Cardiac muscle cell (in vitro differentiated cells and primary cell): ENCODE measurements at regions not wholly inside any gene's neighbourhood (a gene's known extent, or its start where the extent isn't known, plus 50 kb on each side); places are given as distances from the start of the nearest gene placed in this dataset.
A peak's percentile ranks its signal among the peaks of the same experiment; 100 is the strongest.

Source experiments
- DNase-seq, 2 donors: peaks; one replicate each; pipeline versions ENCODE4 v3.0.0 to v3.0.0-alpha.2; 2010 to 2017; ENCODE audit warnings: low read depth in 1 of 2, low spot score in 1 of 2
- H3K27ac ChIP-seq: fragments of 200-600 bp; sonication (generic); 2 replicates; pipeline ENCODE4 v1.5.1; 2016
- H3K27me3 ChIP-seq: fragments of 200-600 bp; sonication (generic); 2 replicates; pipeline ENCODE4 v1.6.0; 2016; ENCODE audit warnings: control low read depth
- H3K36me3 ChIP-seq: fragments of 200-600 bp; sonication (generic); 2 replicates; pipeline ENCODE4 v1.5.1; 2016; ENCODE audit warnings: control low read depth
- H3K4me1 ChIP-seq: fragments of 200-600 bp; sonication (generic); 2 replicates; pipeline ENCODE4 v1.8.1; 2017; ENCODE audit warnings: low read depth, mild to moderate bottlenecking, mixed run types
- H3K4me3 ChIP-seq: fragments of 200-600 bp; sonication (generic); 2 replicates; pipeline ENCODE4 v1.5.1; 2016; ENCODE audit warnings: mild to moderate bottlenecking
- H3K9me3 ChIP-seq: fragments of 200-600 bp; sonication (generic); 2 replicates; pipeline ENCODE4 v1.5.1; 2017; ENCODE audit warnings: low read depth, mild to moderate bottlenecking, control low read depth
- TF ChIP-seq, protein P1 (sequence below): IDR thresholded peaks from 2 replicates; pipeline ENCODE4 v1.5.1; 2012; ENCODE audit warnings: low read depth, mild to moderate bottlenecking, low read length

DNA sequence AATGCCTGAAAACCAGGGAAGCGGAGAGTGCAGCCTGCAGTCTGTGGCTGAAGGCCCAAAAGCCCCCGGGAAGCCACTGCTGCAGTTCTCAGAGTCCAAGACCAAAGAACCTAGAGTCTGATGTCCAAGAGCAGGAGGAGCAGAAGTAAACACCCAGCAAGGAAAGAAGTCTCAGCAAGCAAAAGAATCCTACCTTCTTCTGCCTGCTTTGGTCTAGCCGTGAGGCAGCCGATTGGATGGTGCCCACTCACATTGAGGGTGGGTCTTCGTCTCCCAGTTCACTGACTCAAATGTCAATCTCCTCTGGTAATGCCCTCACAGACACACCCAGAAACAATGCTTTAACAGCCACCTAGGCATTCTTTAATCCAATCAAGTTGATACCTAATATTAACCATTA is 217.5 kb downstream of the PLA2G4A start:
- TF ChIP-seq, protein P1, sequence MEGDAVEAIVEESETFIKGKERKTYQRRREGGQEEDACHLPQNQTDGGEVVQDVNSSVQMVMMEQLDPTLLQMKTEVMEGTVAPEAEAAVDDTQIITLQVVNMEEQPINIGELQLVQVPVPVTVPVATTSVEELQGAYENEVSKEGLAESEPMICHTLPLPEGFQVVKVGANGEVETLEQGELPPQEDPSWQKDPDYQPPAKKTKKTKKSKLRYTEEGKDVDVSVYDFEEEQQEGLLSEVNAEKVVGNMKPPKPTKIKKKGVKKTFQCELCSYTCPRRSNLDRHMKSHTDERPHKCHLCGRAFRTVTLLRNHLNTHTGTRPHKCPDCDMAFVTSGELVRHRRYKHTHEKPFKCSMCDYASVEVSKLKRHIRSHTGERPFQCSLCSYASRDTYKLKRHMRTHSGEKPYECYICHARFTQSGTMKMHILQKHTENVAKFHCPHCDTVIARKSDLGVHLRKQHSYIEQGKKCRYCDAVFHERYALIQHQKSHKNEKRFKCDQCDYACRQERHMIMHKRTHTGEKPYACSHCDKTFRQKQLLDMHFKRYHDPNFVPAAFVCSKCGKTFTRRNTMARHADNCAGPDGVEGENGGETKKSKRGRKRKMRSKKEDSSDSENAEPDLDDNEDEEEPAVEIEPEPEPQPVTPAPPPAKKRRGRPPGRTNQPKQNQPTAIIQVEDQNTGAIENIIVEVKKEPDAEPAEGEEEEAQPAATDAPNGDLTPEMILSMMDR = no peak
- no peaks in the 10 kb centered on the region for H3K36me3 ChIP-seq
- H3K4me3 ChIP-seq = no peak overlapping the region
- no peak for DNase-seq
- H3K9me3 ChIP-seq = no peaks in the 10 kb centered on the region
- no peaks in the 10 kb centered on the region for H3K27me3 ChIP-seq
- no peaks in the 10 kb centered on the region for H3K4me1 ChIP-seq
- H3K27ac ChIP-seq = no peak overlapping the region

DNA sequence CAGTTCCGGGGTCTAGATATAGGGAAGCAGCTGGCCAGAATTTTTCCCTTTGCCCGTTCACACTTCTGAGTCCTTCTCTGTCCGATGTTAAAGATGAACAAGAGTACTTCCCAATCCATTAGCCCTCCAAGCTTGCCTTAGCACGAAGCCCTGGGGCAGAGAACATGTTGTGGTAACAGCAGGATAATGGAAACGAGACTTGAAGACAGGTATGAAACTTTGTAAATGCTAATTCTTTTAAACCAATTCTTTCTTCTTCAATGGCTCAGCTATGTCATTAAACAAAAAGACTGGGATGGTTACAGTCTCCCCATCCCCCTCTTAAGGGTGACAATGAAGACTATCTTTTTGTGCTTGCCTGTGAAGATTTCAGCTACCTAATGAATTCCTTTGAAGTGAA is 218.5 kb downstream of the PLA2G4A start:
- no peak overlapping the region for H3K27ac ChIP-seq
- H3K4me3 ChIP-seq = no peak overlapping the region
- DNase-seq = no peak
- no peaks in the 10 kb centered on the region for H3K9me3 ChIP-seq
- no peaks in the 10 kb centered on the region for H3K4me1 ChIP-seq
- no peaks in the 10 kb centered on the region for H3K36me3 ChIP-seq
- TF ChIP-seq, protein P1 = no peak
- no peaks in the 10 kb centered on the region for H3K27me3 ChIP-seq

DNA sequence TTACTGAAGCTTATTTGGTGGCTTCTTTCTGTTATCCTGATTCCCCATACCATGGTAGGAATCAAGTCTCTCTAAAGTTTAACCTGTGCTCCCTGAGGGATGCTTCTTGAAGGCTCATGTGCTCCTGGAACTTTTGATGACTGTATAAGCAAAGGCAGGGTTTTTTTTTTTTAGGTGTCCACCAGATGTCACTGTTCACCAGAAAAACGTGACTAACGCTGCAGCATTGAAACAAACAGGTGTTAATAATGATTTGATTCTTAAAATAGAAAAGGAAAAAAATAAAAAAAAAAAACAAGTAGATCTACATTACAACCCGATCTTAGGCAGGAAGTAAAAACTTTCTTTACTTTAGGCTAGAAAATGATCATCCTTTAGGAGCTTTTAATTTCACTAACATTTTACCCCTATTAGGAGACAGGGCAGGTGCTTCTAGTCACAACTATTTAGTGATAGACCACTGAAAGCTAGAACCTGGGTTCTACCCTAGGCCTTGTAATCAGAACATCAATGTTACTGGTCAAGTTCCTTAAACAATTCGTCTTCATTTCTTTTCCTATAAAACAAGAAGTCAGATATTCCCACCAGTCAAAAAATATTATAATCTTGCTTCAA is 223.0 kb downstream of the PLA2G4A start:
- peaks cover 9% of the 10 kb centered on the region for H3K4me1 ChIP-seq
- no peaks in the 10 kb centered on the region for H3K36me3 ChIP-seq
- TF ChIP-seq, protein P1 = peak; percentile 44
- no peaks in the 10 kb centered on the region for H3K9me3 ChIP-seq
- no peak overlapping the region for H3K27ac ChIP-seq
- H3K4me3 ChIP-seq = no peak overlapping the region
- peak; percentile 56 to 65 for DNase-seq
- H3K27me3 ChIP-seq = no peaks in the 10 kb centered on the region

DNA sequence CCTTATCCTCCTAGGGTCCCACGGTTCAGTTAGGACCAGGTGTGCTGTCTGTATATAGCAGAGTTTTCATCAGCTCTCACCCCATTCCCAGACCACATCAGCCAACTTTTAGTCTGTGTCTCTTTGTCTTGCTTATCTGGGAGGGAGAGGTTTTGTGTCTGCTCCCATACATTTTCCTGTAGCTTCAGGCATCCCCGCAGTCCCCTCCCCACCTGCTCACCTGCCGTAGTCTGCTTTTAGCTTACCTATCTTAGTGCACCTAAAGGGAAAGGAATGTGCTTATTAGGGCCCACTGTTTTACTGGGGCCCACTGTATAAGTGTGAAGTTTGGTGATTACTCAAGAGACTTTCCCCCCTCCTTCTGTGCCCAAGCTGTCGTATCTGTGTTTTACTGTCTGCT is 225.1 kb downstream of the PLA2G4A start:
- DNase-seq = no peak
- H3K36me3 ChIP-seq = no peaks in the 10 kb centered on the region
- no peak overlapping the region for H3K27ac ChIP-seq
- no peaks in the 10 kb centered on the region for H3K27me3 ChIP-seq
- TF ChIP-seq, protein P1 = no peak
- no peaks in the 10 kb centered on the region for H3K9me3 ChIP-seq
- no peak overlapping the region for H3K4me3 ChIP-seq
- peaks cover 9% of the 10 kb centered on the region for H3K4me1 ChIP-seq

- TF ChIP-seq, protein P1 = no peak
These were observed 226.4 kb downstream of the PLA2G4A start for GRCh38 chr1:187054862-187055757.

More at GRCh38 chr1:187054862-187055757, 226.4 kb downstream of the PLA2G4A start:
- H3K27me3 ChIP-seq = no peaks in the 10 kb centered on the region
- no peaks in the 10 kb centered on the region for H3K36me3 ChIP-seq
- DNase-seq = no peak
- no peak overlapping the region for H3K27ac ChIP-seq
- no peak overlapping the region for H3K4me3 ChIP-seq
- H3K9me3 ChIP-seq = no peaks in the 10 kb centered on the region
- H3K4me1 ChIP-seq = peaks cover 9% of the 10 kb centered on the region
